Tongue (tissue), 1 donor: ENCODE measurements at regions not wholly inside any gene's neighbourhood (a gene's known extent, or its start where the extent isn't known, plus 50 kb on each side); places are given as distances from the start of the nearest gene placed in this dataset.

Source experiments
- DNase-seq: peaks from one replicate; pipeline ENCODE4 v3.0.0-alpha.2; 2015

DNA sequence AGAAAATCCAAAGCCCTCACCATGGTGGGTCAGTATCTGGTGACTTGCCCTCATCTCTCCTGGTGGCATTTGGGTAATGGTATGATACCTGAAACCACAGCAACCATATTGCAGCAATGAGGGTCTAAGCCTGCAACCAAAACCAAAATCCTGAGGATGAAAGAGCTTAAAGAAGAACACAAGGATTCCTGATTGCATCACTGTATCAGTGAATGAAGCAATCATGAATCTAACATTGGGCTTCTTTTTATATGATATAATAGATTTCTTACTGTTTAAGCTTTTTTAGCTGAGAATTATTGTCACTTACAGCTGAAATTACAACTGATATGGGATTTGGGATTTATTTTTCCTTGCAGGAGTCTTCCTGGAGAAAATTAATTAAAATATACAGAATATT, 269.9 kb downstream of the MEF2C start:
- no peak for DNase-seq

DNA sequence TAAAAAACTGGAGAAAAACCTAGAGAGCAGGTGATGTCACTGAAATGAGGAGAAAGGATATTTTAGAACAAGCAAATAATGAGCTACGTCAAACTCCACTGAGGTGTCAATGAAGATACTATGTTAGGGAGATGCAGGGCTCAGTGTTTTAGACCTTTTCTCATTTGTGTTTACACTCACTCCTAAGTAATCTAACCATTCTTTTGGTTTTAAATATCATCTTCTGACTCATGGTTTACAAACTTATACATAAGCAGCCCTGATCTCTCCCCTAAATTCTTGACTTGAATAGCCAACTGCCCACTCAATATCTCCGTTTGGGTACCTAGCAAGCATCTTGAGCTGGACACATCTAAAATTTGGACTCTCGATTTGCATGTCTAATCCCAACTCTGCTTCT, 272.4 kb downstream of the MEF2C start:
- DNase-seq, result no peak

DNA sequence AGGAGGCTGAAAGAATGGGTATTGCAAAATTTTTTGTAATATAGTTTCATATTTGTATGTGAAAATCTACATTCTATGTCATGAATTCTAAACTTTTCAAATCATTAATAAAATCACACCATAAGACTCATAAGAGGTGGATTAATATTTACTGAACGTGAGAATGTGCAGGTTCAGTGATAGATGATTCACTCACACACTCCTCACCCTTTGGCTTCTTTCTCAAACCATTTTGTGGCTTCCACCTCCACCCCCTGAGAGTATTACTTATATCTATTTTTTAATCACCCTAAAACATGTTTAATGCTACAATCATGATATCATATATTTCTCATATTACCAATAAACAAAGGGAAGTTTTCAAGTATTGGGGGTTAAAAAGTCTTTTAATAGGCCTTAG, 275.5 kb downstream of the MEF2C start:
- DNase-seq, result no peak

DNA sequence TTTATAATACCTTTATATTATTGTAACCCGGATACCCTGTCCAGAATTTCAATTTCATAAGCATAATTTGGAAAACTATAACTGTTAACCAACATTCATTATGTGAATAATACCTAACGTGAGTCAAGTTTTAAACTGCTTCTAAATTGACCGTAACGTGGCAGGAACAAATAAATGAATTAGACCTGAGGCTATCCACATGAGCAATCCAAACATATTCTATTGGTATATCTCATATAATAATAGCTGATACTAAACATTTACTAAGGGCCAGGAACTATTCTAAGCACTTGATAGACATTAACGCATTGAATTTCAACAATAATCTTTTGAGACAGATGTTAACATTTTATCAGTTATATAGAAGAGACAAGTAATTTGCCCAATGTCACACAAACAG, 276.4 kb downstream of the MEF2C start:
- DNase-seq, result no peak

DNA sequence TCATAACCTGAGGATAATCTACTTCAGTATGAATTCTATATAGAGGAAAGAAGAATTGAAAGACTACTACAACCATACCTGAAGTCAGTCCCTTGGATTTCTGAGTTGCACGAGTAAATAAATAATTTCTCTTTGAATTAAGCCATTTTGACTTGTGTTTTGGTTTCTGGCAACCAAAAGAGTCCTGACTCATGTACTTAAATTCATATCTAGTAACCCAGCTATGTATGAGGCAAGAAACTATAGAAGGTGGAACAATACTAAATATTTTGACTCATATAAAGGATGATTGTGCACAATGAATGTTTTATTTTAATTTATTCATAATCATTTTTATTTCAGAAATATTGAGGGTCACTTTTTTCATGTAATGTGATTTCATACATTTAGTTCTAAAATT, 276.8 kb downstream of the MEF2C start:
- DNase-seq, result no peak

DNA sequence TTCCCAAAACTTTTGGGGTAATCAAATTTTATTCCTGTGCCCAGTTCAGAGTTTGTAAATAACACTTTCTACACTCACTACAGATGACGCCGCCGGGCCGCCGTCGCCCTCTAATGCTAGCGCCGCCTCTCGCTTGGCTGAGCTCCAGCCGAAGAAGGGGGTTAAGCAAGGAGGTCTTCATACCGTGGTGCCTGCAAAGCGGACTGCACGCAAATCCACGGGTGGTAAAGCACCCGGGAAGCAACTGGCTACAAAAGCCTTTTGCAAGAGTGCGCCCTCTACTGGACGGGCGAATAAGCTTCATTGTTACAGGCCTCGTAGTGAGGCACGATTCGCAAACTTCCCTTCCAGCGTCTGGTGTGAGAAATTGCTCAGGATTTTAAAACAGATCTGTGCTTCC, 280.4 kb downstream of the MEF2C start:
- no peak for DNase-seq

DNA sequence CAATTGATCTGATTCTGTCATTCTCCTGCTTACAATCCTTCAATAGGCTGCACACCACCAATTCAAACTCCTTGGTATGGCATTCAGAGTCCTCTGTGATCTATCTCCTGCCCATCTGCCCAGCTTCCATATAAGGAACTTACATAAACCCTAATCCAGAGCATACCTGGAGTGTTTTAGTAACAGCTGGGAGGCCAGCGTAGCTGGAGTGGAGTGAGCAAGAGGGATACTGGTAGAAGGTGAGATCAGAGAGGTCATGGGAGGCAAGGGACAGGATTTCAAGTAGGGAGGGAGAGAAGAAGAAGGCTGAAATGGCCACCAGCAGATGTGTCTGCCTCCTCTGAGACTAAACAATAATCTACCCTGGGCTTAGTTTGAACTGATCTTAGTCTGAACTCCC, 288.5 kb downstream of the MEF2C start:
- no peak for DNase-seq

DNA sequence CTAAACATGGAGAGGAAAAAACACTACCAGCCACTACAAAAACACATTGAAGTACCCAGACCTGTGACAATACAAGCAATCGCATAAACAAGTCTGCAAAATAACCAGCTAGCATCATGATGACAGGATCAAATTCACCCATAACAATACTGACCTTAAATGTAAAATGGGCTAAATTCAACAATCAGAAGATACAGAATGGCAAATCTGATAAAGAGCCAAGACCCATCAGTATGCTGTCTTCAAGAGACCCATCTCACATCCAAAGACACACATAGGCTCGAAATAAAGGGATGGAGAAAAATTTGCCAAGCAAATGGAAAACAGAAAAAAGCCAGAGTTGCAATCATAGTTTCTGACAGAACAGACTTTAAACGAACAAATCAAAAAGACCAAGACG, 294.4 kb downstream of the MEF2C start:
- no peak for DNase-seq

DNA sequence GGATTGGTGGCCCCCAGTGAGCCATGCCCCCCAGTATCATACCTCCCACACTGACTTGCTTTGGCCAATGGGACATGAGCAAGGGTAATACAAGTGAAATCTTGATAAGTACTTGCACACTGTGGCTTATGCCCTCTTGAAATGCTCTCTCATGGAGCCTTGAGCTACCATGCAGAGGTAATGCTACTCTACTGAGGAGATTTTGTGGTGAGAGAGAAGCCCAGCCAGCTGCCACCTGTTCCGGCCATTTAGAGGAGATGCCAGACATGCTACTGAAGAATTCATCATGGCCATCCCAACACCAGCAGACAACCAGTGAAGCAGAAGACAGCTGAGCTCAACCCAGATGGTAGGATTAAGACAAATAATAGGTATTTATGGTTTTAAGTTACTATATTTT, 299.5 kb downstream of the MEF2C start:
- DNase-seq, result peak; percentile 34

DNA sequence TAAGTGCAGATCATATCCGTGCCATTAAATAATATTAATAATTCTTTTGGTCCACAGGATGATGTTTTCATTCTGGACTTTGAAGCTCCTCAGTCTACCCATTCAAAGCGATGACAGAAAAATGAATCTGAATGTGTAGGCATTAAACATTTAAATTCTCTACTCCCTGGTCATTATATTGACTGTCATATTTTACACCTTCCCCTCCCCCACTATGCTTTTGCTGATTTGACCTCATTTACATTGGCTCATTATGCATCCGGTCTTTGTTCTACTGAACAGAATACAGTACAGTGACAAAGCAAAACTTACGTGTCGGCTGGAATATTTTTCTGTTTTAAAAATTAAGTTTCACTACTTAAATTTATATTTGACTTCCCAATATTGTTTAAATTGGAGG, 289.7 kb upstream of the TMEM161B start:
- DNase-seq, result no peak

DNA sequence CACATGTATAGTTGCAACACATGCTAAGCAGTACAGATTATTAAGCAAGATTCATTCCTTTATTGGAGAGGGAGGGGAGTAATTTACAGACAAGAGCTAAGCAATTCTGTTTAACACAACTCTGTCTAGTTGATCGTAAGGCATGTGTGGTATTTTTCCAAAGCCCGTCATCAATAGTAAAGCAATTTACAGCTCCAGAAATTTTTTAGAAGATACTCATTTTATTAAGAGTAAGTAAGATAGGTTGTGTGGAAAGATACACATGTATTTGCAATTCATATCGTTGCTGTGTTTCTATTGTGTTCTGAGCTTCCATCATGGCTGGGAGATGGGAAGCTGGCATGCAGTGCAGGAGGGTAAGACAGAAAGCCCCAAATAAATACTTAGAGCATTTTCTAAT, 289.2 kb upstream of the TMEM161B start:
- no peak for DNase-seq

DNA sequence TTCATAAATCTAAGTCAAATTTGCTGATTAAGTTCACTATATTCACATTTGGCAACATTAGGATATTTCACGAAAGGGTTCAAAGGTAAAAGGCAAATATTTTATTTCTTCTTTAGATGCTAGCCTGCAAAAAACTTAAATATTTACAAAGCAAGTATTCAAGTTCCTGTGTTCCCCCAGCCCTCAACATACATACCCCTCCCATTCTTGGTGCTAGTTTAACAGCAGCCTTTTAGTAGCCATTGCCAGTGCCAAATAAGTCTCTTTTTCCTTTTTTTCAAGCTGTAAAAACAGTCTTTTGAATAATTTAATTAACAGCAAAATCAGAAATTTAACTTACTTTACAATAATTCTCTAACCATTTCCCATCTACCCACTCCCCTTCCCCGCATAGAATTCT, 288.5 kb upstream of the TMEM161B start:
- no peak for DNase-seq

DNA sequence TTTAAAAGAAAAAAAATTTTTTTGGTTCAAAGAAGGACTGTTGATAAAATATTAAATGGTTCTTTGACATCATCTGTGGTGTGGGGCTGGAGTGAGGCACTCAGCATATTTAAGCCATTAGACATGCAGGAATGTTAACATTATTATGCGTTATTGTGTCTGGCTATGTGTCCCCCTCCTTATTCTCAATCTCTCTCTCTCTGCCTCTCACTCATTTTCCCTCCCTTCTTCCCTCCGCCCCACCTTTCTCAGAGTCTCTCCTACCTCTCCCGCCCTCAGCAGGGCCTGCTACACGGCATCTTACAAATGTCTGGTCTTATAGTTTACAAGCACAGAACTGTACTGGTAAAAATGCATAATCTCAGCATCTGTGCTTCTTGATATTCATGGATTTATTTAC, 287.8 kb upstream of the TMEM161B start:
- no peak for DNase-seq

DNA sequence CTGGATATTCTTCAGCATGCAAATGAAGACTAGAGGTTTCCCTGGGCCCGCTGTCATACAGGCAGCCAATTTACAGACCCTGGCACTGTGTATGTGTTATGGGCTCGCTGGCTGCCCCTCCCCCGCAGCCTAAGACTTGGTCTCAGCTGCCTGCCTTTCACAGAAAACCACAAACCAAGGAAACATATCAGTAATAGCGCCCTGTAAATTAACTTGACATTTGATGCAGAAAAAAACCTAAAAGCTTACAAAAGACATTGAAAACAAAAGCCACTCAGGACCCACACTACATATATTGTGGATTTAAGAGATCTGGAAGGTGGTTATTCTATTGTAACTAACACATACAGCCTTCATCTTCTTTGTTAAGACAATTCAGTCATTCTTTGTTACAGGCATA, 287.0 kb upstream of the TMEM161B start:
- peak; percentile 5 for DNase-seq

DNA sequence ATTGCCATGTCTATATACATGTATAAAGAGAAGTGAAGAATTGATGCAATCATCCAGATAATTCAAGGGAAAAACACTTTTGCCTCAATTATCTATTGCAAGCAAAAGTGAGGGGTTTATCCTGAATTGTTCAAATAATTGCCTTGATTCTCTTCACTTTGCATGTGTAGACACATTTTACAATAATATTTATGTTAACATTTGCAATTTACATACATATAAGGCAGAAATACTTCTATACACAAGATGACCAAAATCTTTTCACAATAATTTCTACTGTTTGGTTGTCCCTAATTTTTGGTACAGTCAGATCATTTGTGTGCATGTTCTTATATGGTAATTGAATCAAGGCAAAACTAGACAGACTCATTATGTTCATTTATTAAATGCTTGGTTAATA, 285.3 kb upstream of the TMEM161B start:
- no peak for DNase-seq

DNA sequence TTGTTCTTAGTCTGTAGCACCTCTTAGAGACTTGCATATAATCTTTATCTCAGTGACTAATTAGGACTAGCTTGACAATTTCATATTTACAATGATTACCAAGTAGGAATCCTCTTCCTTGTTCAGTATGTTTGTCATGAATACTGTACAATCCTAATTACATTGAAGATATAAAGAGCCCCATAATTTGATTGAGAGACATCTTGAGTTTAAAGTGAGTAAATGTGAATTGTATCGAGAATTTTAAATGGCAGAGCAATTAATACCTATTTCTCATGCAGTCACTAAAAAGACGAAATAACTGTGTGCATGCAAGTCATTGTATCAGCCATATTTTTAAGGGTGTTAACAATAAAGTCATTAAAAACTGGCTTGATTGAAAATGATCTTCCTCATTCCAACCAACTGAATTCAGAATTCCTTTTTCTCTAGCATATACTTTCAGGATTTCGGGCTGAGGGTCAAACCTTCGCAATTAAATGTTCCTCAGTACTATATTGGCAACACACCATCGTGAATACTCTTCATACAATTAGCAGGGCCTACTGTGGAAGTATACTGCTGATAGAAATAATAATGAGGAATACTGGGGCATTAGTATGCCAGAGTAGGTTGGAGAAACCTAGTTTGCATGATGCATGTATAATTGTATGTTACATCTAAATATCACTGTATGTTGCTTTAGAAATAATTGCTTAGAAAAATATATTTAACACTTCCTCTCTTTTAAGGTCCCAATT, 284.7 kb upstream of the TMEM161B start:
- no peak for DNase-seq

DNA sequence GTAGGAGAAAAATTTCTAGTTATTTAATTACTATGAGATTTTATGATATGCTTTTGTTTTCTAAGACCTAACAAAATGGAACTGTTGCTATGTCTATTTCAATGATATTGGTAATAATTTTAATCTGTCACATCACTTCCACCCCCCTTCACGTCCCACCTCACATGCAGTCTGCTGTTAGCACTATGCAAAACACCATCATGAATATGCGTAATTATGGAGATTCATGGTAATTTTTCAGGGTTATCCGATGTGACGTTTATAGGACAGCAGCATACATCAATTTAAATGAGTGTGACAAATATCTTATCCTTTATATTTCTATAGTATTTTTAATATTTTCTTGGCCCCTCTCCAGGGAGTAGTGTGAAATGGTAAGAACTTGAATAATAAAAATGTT, 283.8 kb upstream of the TMEM161B start:
- DNase-seq, result no peak

DNA sequence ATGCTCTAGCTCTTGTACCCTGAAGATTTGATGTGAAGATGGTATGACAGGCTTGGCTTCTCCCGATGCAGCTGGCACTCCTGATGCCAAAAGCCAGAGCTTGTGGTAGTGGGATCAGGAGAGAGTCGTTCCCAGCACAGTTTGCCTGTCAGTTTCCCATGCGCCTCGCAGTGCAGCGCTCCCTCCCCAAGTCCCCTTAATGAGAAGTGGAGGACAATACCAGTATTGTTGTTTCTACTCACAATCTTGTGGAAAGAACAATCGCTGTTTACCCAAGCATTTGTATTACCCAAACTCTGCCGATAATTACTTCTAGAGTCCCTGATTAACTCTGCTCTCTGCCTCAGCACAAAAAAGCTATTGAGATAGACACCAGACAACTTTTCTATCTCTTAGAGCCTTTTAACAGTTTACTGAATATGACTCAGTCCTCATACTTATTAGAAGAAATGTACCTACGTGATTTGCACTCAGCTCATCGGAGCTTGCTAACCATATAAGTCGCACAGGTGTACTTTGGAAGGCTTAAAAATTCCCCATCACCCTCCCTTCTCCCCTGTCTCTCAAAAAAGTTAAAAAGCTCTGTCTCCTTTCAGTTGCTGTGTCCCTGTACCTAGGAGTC, 283.2 kb upstream of the TMEM161B start:
- no peak for DNase-seq

DNA sequence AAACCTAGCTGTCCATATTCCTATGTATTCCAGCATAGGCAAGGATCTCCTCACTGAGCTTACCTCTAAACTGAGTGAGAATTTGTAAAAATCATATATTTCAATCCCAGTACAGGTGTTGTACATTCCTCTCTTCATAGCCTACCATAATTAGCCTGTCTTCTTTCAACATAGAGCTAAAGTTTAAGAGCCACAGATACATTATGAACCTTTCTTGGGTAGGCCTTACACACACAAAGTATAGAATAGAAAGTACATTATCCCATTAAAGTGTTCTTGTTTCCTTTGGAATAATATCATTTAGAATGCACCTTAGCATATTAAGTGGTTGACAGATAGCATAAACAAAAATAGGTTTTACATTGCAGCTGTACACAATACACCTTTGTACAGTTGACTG, 282.1 kb upstream of the TMEM161B start:
- DNase-seq, result no peak

DNA sequence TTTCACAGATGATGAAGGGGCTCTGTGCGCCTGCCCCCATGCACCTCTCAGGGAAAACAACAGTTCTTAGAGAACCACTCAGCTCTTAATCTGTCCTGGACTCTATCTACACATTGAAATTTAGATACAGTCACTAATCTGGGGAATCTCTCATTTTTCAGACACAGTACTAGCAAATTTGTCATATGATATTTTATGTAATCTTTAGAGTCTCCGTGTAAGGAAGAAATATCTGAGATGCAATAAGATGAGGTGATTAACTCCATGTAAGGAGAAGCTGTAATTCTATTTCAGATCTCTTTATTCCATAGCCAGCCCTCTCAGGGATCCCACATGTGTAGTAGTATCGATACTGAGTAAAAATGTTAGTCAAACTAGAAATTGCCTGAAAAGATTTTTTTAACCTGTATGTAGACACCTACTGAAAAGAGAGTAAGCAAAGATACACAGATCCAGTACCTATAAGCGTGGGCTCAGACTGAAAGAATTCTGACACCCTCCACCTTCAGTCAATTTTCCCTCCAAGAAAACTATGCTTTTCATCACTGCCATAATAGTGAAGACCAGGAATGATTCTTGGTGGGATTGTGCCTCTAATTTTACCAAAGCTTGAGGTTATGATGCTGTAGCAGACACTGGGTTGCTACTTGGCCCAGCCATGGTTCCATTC, 279.6 kb upstream of the TMEM161B start:
- no peak for DNase-seq

DNA sequence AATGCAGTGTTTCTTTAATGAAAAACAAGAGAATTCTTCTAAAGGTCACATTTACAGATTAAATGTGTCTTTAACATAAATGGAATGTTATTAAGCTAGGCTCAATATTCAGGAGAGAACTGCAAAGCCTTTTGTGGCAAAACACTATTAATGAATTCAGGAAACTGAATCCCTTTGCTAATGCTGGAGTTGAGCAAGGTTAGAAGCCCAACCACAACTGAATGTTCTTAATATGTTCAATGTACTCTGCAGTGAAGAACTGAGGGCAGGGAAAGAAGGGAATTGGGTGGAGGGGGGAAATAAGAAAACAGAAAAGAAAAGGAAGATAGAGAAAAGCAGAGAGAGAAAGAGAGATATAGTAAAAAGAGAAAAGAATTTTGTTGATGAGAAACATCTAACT, 276.7 kb upstream of the TMEM161B start:
- DNase-seq, result no peak

DNA sequence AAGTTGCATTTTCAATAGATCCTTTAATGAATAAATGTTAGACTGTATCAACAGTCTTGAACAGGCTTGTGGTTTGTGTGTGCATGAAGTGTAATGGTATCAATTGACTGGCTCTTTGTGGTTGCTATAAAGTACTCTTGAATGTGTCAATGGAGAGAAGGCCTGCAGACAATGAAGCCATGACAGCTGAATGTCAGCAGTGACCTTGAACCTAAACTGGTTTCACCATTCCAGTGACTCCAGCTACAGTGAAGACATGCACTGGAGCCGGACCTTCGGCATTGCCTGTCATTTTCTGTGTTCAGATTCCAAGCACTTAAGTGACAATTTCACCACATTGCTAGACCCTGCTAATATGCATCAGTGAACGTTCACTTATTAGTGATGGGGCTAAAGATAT, 276.0 kb upstream of the TMEM161B start:
- no peak for DNase-seq

DNA sequence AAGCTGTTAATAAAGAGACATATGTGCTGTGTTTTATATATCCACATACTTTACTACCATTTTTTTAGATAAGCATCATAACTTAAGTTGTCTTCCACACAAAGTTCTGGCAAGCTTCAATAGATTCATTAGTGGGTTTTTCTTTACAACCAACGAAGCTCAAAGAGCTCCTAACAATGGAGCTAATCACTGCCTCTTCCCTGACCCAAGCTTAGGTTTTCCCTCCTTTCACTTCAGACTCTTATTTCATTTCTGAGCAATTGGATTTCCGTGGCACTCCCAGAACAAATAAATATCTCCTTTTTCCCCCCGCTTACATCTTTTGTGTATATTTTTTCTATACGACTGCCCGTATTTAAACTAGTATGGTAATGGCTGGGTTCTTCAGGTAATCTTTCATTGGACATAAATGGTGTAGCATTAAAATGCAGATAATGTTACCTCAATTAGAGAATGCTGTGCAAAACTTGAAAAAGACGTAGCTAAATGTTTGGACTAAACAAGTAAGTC, 275.5 kb upstream of the TMEM161B start:
- DNase-seq, result no peak

DNA sequence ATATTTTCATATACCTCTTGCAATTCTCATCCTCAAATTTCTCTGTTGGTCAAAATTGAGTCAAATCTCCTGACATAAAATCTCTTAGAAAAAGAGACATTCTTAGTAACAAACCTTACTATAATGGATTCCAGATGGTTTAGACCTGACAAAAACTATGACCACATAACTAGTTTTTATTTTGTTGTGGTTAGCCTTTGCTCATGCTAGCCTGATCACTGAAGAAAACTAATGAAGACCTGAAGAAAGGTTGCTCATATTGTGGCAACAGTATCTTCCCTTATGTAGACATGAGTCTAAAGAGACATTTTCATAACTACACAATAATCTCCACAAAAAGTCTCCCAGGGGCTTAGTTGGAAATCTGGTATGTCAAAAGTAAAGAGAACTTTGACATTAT, 274.1 kb upstream of the TMEM161B start:
- no peak for DNase-seq
